ENCODE measurements at regions not wholly inside any gene's neighbourhood (a gene's known extent, or its start where the extent isn't known, plus 50 kb on each side); places are given as distances from the start of the nearest gene placed in this dataset.
"Not testable (repeated sequence)": the region's sequence is repeated elsewhere in the genome, so short reads cannot be mapped to it uniquely, and the experiment has no call there.

GRCh38 chr12:9335867-9336266 is 127.7 kb upstream of the PZP start:
- H3K4me3 ChIP-seq (ENCODE audit: insufficient read depth, low read depth, low read length) = no peak overlapping the region
- no peaks in the 10 kb centered on the region for H3K27me3 ChIP-seq (ENCODE audit: control insufficient read depth, insufficient read depth, low read length)
- DNase-seq = no peak

DNA sequence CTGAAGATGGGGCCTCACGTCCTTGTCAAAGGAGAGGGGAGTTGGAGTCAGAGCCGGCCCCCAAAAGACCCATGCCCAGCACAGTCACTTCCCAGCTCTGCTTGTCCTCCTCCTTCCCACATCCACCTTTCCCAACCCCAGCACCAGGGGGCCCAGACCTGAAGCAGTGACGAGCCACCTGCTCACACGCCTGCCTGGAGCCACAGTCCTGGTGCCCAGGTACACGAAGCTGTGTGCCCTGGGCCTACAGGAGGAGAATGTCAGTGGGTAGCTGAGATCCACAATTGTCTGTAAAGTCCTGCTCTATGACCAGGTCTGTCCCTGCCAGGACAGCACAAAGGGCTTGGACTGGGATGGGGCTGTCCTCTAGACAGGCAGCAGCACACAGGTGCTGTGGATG is 126.8 kb upstream of the PZP start:
- H3K27me3 ChIP-seq (ENCODE audit: control insufficient read depth, insufficient read depth, low read length) = no peaks in the 10 kb centered on the region
- no peak for DNase-seq
- no peak overlapping the region for H3K4me3 ChIP-seq (ENCODE audit: insufficient read depth, low read depth, low read length)
- H3K36me3 ChIP-seq (replicated peaks; ENCODE audit: control insufficient read depth, insufficient read depth, low read length) = no peaks in the 10 kb centered on the region

More at GRCh38 chr12:9335867-9336266, 127.7 kb upstream of the PZP start:
- H3K36me3 ChIP-seq (replicated peaks; ENCODE audit: control insufficient read depth, insufficient read depth, low read length) = no peaks in the 10 kb centered on the region

GRCh38 chr12:9334041-9334692 is 126.0 kb upstream of the PZP start:
- Histone ChIP-seq H3K27me3 (ENCODE audit: control insufficient read depth, insufficient read depth, low read length) (no peaks in the 10 kb centered on the region), H3K36me3 (replicated peaks; ENCODE audit: control insufficient read depth, insufficient read depth, low read length) (no peaks in the 10 kb centered on the region), H3K4me3 (ENCODE audit: insufficient read depth, low read depth, low read length) (no peak overlapping the region)
- DNase-seq = no peak

- no peaks in the 10 kb centered on the region for H3K36me3 ChIP-seq (replicated peaks; ENCODE audit: control insufficient read depth, insufficient read depth, low read length)
- H3K4me3 ChIP-seq (ENCODE audit: insufficient read depth, low read depth, low read length) = no peak overlapping the region
- no peak for DNase-seq
- no peaks in the 10 kb centered on the region for H3K27me3 ChIP-seq (ENCODE audit: control insufficient read depth, insufficient read depth, low read length)
These were observed 125.0 kb upstream of the PZP start for GRCh38 chr12:9333161-9333560.

- Histone ChIP-seq H3K4me3 (ENCODE audit: insufficient read depth, low read depth, low read length) (no peak overlapping the region), H3K36me3 (replicated peaks; ENCODE audit: control insufficient read depth, insufficient read depth, low read length) (no peaks in the 10 kb centered on the region), H3K27me3 (ENCODE audit: control insufficient read depth, insufficient read depth, low read length) (no peaks in the 10 kb centered on the region)
- DNase-seq = no peak
These were observed 124.4 kb upstream of the PZP start for GRCh38 chr12:9332564-9332963.

DNA sequence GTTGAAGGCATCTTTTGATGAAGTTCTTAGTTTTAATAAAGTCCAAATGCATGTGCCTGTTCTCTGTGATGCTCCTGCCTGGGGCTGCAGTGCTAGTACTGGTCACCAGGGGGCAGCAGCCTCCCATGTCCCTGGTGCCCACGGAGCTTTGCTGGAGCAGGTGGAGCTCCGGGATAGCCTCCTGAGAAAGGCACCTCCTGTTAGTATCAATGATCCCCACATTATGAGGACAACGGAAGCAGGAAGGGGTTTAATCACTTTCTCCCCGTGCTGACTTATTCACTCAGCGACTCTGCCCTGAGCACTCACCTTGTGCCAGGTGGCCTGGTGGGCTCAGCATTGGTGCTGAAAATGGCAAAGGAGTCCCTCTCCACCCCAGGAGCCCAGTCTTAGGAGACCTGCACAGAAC is 123.0 kb upstream of the PZP start:
- peak; percentile 84 for DNase-seq
- H3K4me3 ChIP-seq (ENCODE audit: insufficient read depth, low read depth, low read length) = no peak overlapping the region
- H3K27me3 ChIP-seq (ENCODE audit: control insufficient read depth, insufficient read depth, low read length) = no peaks in the 10 kb centered on the region
- H3K36me3 ChIP-seq (replicated peaks; ENCODE audit: control insufficient read depth, insufficient read depth, low read length) = no peaks in the 10 kb centered on the region

DNA sequence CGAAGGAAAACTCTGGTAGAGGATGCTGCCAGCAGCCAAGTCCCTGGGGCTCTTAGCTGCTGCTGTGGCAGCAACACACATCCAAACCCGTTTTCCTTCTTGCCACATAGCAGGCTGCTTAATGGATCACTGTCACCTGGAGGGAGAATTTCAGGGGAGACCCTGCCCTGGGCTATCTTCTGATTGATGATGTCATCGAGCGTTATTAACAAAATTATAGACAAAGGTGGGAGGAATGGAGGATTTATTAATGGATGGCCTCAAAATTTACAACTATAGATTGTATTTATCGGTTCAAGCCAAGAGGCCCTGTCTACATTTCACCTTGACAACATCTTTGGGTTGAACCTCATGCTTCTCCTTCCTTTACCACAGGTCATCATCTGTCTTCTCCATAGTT is 120.8 kb upstream of the PZP start:
- H3K36me3 ChIP-seq (replicated peaks; ENCODE audit: control insufficient read depth, insufficient read depth, low read length) = no peaks in the 10 kb centered on the region
- no peak for DNase-seq
- no peaks in the 10 kb centered on the region for H3K27me3 ChIP-seq (ENCODE audit: control insufficient read depth, insufficient read depth, low read length)
- H3K4me3 ChIP-seq (ENCODE audit: insufficient read depth, low read depth, low read length) = no peak overlapping the region

GRCh38 chr12:9328065-9328464 is 119.9 kb upstream of the PZP start:
- no peak for DNase-seq
- Histone ChIP-seq H3K36me3 (replicated peaks; ENCODE audit: control insufficient read depth, insufficient read depth, low read length) (no peaks in the 10 kb centered on the region), H3K27me3 (ENCODE audit: control insufficient read depth, insufficient read depth, low read length) (no peaks in the 10 kb centered on the region), H3K4me3 (ENCODE audit: insufficient read depth, low read depth, low read length) (no peak overlapping the region)

DNA sequence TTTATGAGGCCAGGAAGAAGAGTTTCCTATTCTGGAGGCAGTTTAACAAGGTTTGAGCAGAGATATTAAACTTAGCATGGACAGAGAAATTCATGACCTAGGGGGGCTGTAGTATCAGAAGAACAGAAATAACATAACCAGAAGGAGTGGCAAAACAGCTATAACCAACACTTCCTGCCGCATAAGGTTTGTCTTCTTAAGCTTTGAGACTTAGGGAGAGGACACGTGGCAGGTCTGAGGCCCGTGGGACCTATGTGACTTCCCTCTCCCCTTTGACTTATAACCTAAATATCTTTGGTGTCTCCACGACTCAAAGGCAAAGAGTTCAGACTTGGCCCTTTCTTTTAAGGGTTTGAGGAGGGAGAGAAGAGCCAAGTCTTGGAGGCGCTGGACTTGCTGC is 119.1 kb upstream of the PZP start:
- Histone ChIP-seq H3K4me3 (ENCODE audit: insufficient read depth, low read depth, low read length) (no peak overlapping the region), H3K36me3 (replicated peaks; ENCODE audit: control insufficient read depth, insufficient read depth, low read length) (no peaks in the 10 kb centered on the region), H3K27me3 (ENCODE audit: control insufficient read depth, insufficient read depth, low read length) (no peaks in the 10 kb centered on the region)
- no peak for DNase-seq

- not testable (repeated sequence) for DNase-seq; H3K27me3 ChIP-seq (ENCODE audit: control insufficient read depth, insufficient read depth, low read length)
These were observed 118.7 kb upstream of the PZP start for GRCh38 chr12:9326849-9327248.

DNA sequence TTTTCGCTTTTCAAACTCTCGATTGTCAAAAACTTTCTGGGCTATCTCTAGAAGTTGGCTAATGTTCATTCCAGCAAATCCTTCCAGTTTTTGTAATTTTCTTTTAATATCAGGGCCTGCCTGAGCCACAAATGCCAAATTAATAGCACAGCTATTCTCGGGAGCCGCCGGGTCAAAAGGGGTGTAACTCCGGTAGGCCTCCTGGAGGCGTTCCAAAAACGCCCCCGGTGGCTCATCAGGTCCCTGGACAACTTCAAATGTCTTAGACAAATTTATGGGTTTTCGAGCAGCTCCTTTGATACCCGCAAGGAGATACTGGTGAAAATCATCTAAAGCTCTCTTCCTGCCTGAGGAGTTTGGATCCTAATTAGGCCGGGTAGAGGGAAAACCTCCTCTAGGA is 117.9 kb upstream of the PZP start:
- Histone ChIP-seq H3K36me3 (replicated peaks; ENCODE audit: control insufficient read depth, insufficient read depth, low read length) (no peaks in the 10 kb centered on the region), H3K4me3 (ENCODE audit: insufficient read depth, low read depth, low read length) (no peak overlapping the region), H3K27me3 (ENCODE audit: control insufficient read depth, insufficient read depth, low read length) (no peaks in the 10 kb centered on the region)
- no peak for DNase-seq

More at GRCh38 chr12:9326849-9327248, 118.7 kb upstream of the PZP start:
- not testable (repeated sequence) for H3K4me3 ChIP-seq (ENCODE audit: insufficient read depth, low read depth, low read length); H3K36me3 ChIP-seq (replicated peaks; ENCODE audit: control insufficient read depth, insufficient read depth, low read length)

DNA sequence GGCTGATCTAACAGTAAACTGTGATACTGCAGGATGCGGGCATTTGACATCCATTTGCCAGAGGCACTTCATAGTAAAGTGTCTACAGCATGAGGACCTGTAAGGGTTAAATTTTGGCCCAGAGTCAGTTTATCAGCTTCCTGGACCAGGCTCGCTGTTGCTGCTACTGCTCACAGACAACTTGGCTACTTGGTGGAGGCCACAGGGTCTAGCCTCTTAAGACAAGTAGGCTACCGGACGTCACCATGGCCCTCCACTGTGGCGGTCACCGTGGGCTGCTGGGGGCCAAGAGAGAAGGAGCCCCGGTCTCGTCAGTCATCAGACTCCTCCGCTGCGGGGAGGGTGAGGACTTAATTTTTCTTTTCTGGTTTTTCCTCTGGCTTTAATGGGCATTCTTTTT is 117.3 kb upstream of the PZP start:
- DNase-seq = no peak
- H3K36me3 ChIP-seq (replicated peaks; ENCODE audit: control insufficient read depth, insufficient read depth, low read length) = no peaks in the 10 kb centered on the region
- no peak overlapping the region for H3K4me3 ChIP-seq (ENCODE audit: insufficient read depth, low read depth, low read length)
- H3K27me3 ChIP-seq (ENCODE audit: control insufficient read depth, insufficient read depth, low read length) = no peaks in the 10 kb centered on the region

DNA sequence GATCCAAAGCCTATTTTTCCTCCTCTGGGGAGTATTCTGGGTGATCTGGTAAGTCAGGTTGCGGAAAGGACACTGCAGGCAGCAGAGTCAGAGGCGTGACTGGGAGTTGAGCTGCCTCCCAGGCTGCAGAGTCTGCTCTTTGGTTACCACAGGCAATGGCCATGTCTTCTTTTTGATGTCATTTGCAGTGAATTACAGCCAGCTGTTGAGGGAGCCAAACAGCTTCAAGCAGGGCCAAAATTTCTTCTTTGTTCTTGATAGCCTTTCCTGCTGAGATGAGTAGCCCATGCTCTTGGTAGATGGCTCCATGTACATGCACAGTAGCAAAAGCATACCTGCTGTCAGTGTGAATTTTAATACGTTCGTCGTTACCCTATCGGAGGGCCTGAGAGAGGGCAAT is 116.6 kb upstream of the PZP start:
- Histone ChIP-seq H3K36me3 (replicated peaks; ENCODE audit: control insufficient read depth, insufficient read depth, low read length) (no peaks in the 10 kb centered on the region), H3K4me3 (ENCODE audit: insufficient read depth, low read depth, low read length) (no peak overlapping the region), H3K27me3 (ENCODE audit: control insufficient read depth, insufficient read depth, low read length) (no peaks in the 10 kb centered on the region)
- DNase-seq = no peak

GRCh38 chr12:9323144-9323681 is 115.0 kb upstream of the PZP start:
- DNase-seq = no peak
- Histone ChIP-seq H3K4me3 (ENCODE audit: insufficient read depth, low read depth, low read length) (no peak overlapping the region), H3K27me3 (ENCODE audit: control insufficient read depth, insufficient read depth, low read length) (no peaks in the 10 kb centered on the region), H3K36me3 (replicated peaks; ENCODE audit: control insufficient read depth, insufficient read depth, low read length) (no peaks in the 10 kb centered on the region)

- no peaks in the 10 kb centered on the region for H3K36me3 ChIP-seq (replicated peaks; ENCODE audit: control insufficient read depth, insufficient read depth, low read length)
- no peak for DNase-seq
- H3K4me3 ChIP-seq (ENCODE audit: insufficient read depth, low read depth, low read length) = no peak overlapping the region
- no peaks in the 10 kb centered on the region for H3K27me3 ChIP-seq (ENCODE audit: control insufficient read depth, insufficient read depth, low read length)
These were observed 111.6 kb upstream of the PZP start for GRCh38 chr12:9319842-9320173.
